Heart left ventricle (tissue), 16 donors: ENCODE measurements at regions not wholly inside any gene's neighbourhood (a gene's known extent, or its start where the extent isn't known, plus 50 kb on each side); places are given as distances from the start of the nearest gene placed in this dataset.

Experiments used
- ATAC-seq, 4 donors: fragments of 200-7000 bp; cut with Tn5 transposase; one replicate each; pipeline ENCODE4 v1.9.1; 2020 to 2022; ENCODE audit warnings: moderate library complexity in 4 of 4, mild to moderate bottlenecking in 3 of 4, moderate number of reproducible peaks in 1 of 4
- DNase-seq, 5 donors: peaks; one replicate each; pipeline ENCODE4 v3.0.0-alpha.2; 2020
- H3K27ac ChIP-seq, 12 donors: fragments of 200-600 bp; sonication (generic) in 4 of 12; one replicate each; pipeline versions ENCODE4 v1.5.0 to v1.8.0; 2016 to 2022; ENCODE audit warnings: mild to moderate bottlenecking in 2 of 12
- H3K27me3 ChIP-seq, 9 donors: fragments of 200-600 bp; sonication (generic) in 2 of 9; one replicate each; pipeline versions ENCODE4 v1.5.1 to v1.8.0; 2016 to 2022; ENCODE audit warnings: mild to moderate bottlenecking in 3 of 9
- H3K36me3 ChIP-seq, 9 donors: fragments of 200-600 bp; sonication (generic) in 2 of 9; one replicate each; pipeline versions ENCODE4 v1.5.0 to v1.8.0; 2018 to 2022; ENCODE audit warnings: mild to moderate bottlenecking in 2 of 9
- H3K4me1 ChIP-seq, 12 donors: fragments of 200-600 bp; sonication (generic) in 4 of 12; one replicate each; pipeline versions ENCODE4 v1.5.0 to v1.8.0; 2016 to 2022; ENCODE audit warnings: mild to moderate bottlenecking in 3 of 12
- H3K4me3 ChIP-seq, 12 donors: fragments of 200-600 bp; sonication (generic) in 4 of 12; one replicate each; pipeline versions ENCODE4 v1.5.0 to v1.8.0; 2017 to 2022; ENCODE audit warnings: mild to moderate bottlenecking in 9 of 12, moderate library complexity in 4 of 12
- H3K9me3 ChIP-seq, 12 donors: fragments of 200-600 bp; sonication (generic) in 4 of 12; one replicate each; pipeline versions ENCODE4 v1.5.0 to v1.8.0; 2016 to 2022; ENCODE audit warnings: mild to moderate bottlenecking in 1 of 12
- CTCF ChIP-seq, 12 donors: fragments of 200-600 bp; sonication (generic) in 4 of 12; IDR thresholded peaks; one replicate each; pipeline versions ENCODE4 v1.5.0 to v1.8.0; 2018 to 2022; ENCODE audit warnings: antibody characterized with exemption in 12 of 12, mild to moderate bottlenecking in 5 of 12
- POLR2A ChIP-seq, 2 donors: fragments of 450-650 bp; IDR thresholded peaks; one replicate each; pipeline ENCODE4 v1.6.1; 2017; ENCODE audit warnings: antibody characterized with exemption in 2 of 2, mild to moderate bottlenecking in 2 of 2, moderate library complexity in 2 of 2
- WGBS, 4 donors: extraction: QIAGEN DNeasy Blood & Tissue Kit in 2 of 4; methylation state at CpG; one replicate each; pipeline versions ENCODE4 v1.1.5 to v1.1.7; 2013 to 2018; 5-methylcytosine and 5-hydroxymethylcytosine counted together
- intact Hi-C, 10 donors: fragments of 100-400 bp; cut with DNase I; formaldehyde crosslinking; loops; one replicate each; pipeline versions ENCODE4 v1.11.1 to v1.14.2; 2022
- donor health status: ischemic (EF 13 %, LVEDD 7.1; RV severe dilation, severe dysfunction).
- donor health status: healthy with polysubstance abuse.
- donor health status: DM: no; HTN: yes; CAD: no.
- donor health status: DM: no; HTN: no; CAD: no.
- donor health status: ischemic (EF 25% LVEDD 6.9; RV normal size, moderate dysfunction).
- donor health status: ischemic (EF 25% LVEDD 5.7; RV mildly dilated, moderate dysfunction).
- donor health status: healthy.
- donor health status: DM: yes; HTN: yes; CAD: no.
- donor health status: ischemic (EF 35%, LVEDD 5.7; RV mildly dilated, moderate dysfunction).
- donor health status: nonischemic (EF 11% LVEDD 7.7; RV severe dilation, severe dysfunction).
- donor health status: DM: yes; HTN: yes; CAD: no.
- donor health status: PGD.
- donor health status: ischemic (EF 29% LVEDD 5.4; RV normal size, mild dysfunction).
- donor health status: nonischemic (EF 23%, LVEDD 6.1; RV moderate dilation, normal function).

- intact Hi-C loops: no loop called here
- H3K9me3 ChIP-seq: no peaks in the 10 kb centered on the region
- no peak overlapping the region for H3K27ac ChIP-seq
- no peaks in the 10 kb centered on the region for H3K36me3 ChIP-seq
- H3K27me3 ChIP-seq: peaks cover 0 to 6% (median 0%) of the 10 kb centered on the region in 9 donors
- H3K4me1 ChIP-seq: no peaks in the 10 kb centered on the region
- ATAC-seq (no peak), DNase-seq (no peak)
- no peak overlapping the region for H3K4me3 ChIP-seq
- TF ChIP-seq CTCF (IDR thresholded peaks at IDR 0.05): no peak
- no peak for TF ChIP-seq POLR2A (IDR thresholded peaks at IDR 0.05)
- 72 to 85% (median 82%) methylated on average over 3 of the region's 3 CpGs for WGBS, 4 donors
These were observed 95.7 kb downstream of the ATPSCKMT start for GRCh38 chr5:10153808-10154537.

- H3K9me3 ChIP-seq: no peaks in the 10 kb centered on the region
- H3K4me3 ChIP-seq: no peak overlapping the region
- no peak overlapping the region for H3K27ac ChIP-seq
- 85 to 94% (median 91%) methylated on average over 4 of the region's 4 CpGs for WGBS, 4 donors
- H3K4me1 ChIP-seq: no peaks in the 10 kb centered on the region
- intact Hi-C loops: no loop called here
- TF ChIP-seq POLR2A (IDR thresholded peaks at IDR 0.05): no peak
- no peak for TF ChIP-seq CTCF (IDR thresholded peaks at IDR 0.05)
- ATAC-seq (no peak), DNase-seq (no peak)
- no peaks in the 10 kb centered on the region for H3K36me3 ChIP-seq
- peaks cover 0 to 6% (median 0%) of the 10 kb centered on the region in 9 donors for H3K27me3 ChIP-seq
These were observed 96.3 kb downstream of the ATPSCKMT start for GRCh38 chr5:10153394-10153793.

- intact Hi-C loops: no loop called here
- Histone ChIP-seq H3K4me1 (no peaks in the 10 kb centered on the region), H3K36me3 (no peaks in the 10 kb centered on the region), H3K27me3 (peaks cover 0 to 6% (median 0%) of the 10 kb centered on the region in 9 donors), H3K27ac (no peak overlapping the region), H3K9me3 (no peaks in the 10 kb centered on the region), H3K4me3 (no peak overlapping the region)
- ATAC-seq: no peak
- DNase-seq: no peak
- TF ChIP-seq POLR2A (IDR thresholded peaks at IDR 0.05) (no peak), CTCF (IDR thresholded peaks at IDR 0.05) (no peak)
- 80 to 90% (median 85%) methylated on average over 3 of the region's 3 CpGs for WGBS, 4 donors
These were observed 98.0 kb downstream of the ATPSCKMT start for GRCh38 chr5:10151656-10152055.

- Histone ChIP-seq H3K27ac (no peak overlapping the region), H3K36me3 (no peaks in the 10 kb centered on the region), H3K9me3 (no peaks in the 10 kb centered on the region), H3K4me1 (no peaks in the 10 kb centered on the region), H3K4me3 (no peak overlapping the region), H3K27me3 (peaks cover 0 to 6% (median 0%) of the 10 kb centered on the region in 9 donors)
- 81 to 85% (median 82%) methylated on average over 12 of the region's 12 CpGs for WGBS, 4 donors
- ATAC-seq (no peak), DNase-seq (no peak)
- TF ChIP-seq POLR2A (IDR thresholded peaks at IDR 0.05) (no peak), CTCF (IDR thresholded peaks at IDR 0.05) (no peak)
- intact Hi-C loops: loop anchor here in 1 of 10 donors (10.0 kb wide), 1 partner anchor 375 kb away; no protein-coding TSS in a partner anchor
These were observed 99.8 kb downstream of the ATPSCKMT start for GRCh38 chr5:10149911-10150310.
